ENCODE measurements at regions not wholly inside any gene's neighbourhood (a gene's known extent, or its start where the extent isn't known, plus 50 kb on each side); places are given as distances from the start of the nearest gene placed in this dataset.

- no peak for DNase-seq
- intact Hi-C loops (cut with DNase I), result no loop called here
- peaks cover 0 to 11% (median 0%) of the 10 kb centered on the region in 4 donors for H3K27me3 ChIP-seq
- H3K4me1 ChIP-seq, result peaks cover 3 to 34% (median 15%) of the 10 kb centered on the region in 3 donors
- no peaks in the 10 kb centered on the region for H3K9me3 ChIP-seq
- no peaks in the 10 kb centered on the region for H3K36me3 ChIP-seq
- H3K27ac ChIP-seq, result no peak overlapping the region
- no peak overlapping the region for H3K4me3 ChIP-seq
- TF ChIP-seq CTCF (IDR thresholded peaks at IDR 0.05), result no peak
- TF ChIP-seq POLR2A (IDR thresholded peaks at IDR 0.05), result no peak
- 86 to 95% methylated on average over 4 of the region's 4 CpGs for WGBS, 2 donors
These were observed 506.6 kb upstream of the SULF2 start for GRCh38 chr20:48291896-48292295.

- DNase-seq, result no peak
- Histone ChIP-seq H3K36me3 (no peaks in the 10 kb centered on the region), H3K4me1 (peaks cover 9 to 33% (median 14%) of the 10 kb centered on the region in 3 donors), H3K4me3 (no peak overlapping the region), H3K27me3 (peaks cover 0 to 11% (median 0%) of the 10 kb centered on the region in 4 donors), H3K9me3 (no peaks in the 10 kb centered on the region), H3K27ac (no peak overlapping the region)
- WGBS, 2 donors, result 9 to 40% methylated on average over 1 to 2 of the region's 2 CpGs
- TF ChIP-seq POLR2A (IDR thresholded peaks at IDR 0.05), result no peak
- TF ChIP-seq CTCF (IDR thresholded peaks at IDR 0.05), result no peak
- intact Hi-C loops (cut with DNase I), result no loop called here
These were observed 503.7 kb upstream of the SULF2 start for GRCh38 chr20:48288930-48289507.

- Histone ChIP-seq H3K27me3 (peaks cover 0 to 11% (median 0%) of the 10 kb centered on the region in 4 donors), H3K9me3 (no peaks in the 10 kb centered on the region), H3K36me3 (no peaks in the 10 kb centered on the region), H3K4me1 (peaks cover 9 to 33% (median 14%) of the 10 kb centered on the region in 3 donors), H3K4me3 (no peak overlapping the region), H3K27ac (peak overlapping the region; percentile 8 to 43 (median 24))
- TF ChIP-seq POLR2A (IDR thresholded peaks at IDR 0.05) (no peak), CTCF (IDR thresholded peaks at IDR 0.05) (no peak)
- DNase-seq, result no peak
- intact Hi-C loops (cut with DNase I), result no loop called here
- 80 to 86% methylated on average over 5 to 6 of the region's 6 CpGs for WGBS, 2 donors
These were observed 502.4 kb upstream of the SULF2 start for GRCh38 chr20:48287552-48288170.

- Histone ChIP-seq H3K27me3 (peaks cover 0 to 11% (median 0%) of the 10 kb centered on the region in 4 donors), H3K36me3 (no peaks in the 10 kb centered on the region), H3K4me3 (no peak overlapping the region), H3K4me1 (peaks cover 9 to 33% (median 14%) of the 10 kb centered on the region in 3 donors), H3K9me3 (no peaks in the 10 kb centered on the region), H3K27ac (peak overlapping the region; percentile 8 to 43 (median 24))
- intact Hi-C loops (cut with DNase I), result no loop called here
- WGBS, 2 donors, result 40 to 45% methylated on average over 5 to 6 of the region's 7 CpGs
- no peak for TF ChIP-seq POLR2A (IDR thresholded peaks at IDR 0.05)
- TF ChIP-seq CTCF (IDR thresholded peaks at IDR 0.05), result no peak
- DNase-seq, result no peak
These were observed 501.8 kb upstream of the SULF2 start for GRCh38 chr20:48287021-48287494.

GRCh38 chr20:48286601-48287000 lies 501.3 kb upstream of the SULF2 start:
- no peak for TF ChIP-seq CTCF (IDR thresholded peaks at IDR 0.05)
- TF ChIP-seq POLR2A (IDR thresholded peaks at IDR 0.05), result no peak
- H3K4me1 ChIP-seq, result peaks cover 9 to 33% (median 14%) of the 10 kb centered on the region in 3 donors
- peak overlapping the region in 3 of 4 donors; percentile 3 to 43 (median 16) for H3K27ac ChIP-seq
- no peaks in the 10 kb centered on the region for H3K9me3 ChIP-seq
- intact Hi-C loops (cut with DNase I), result no loop called here
- peaks cover 0 to 11% (median 0%) of the 10 kb centered on the region in 4 donors for H3K27me3 ChIP-seq
- no peak for DNase-seq
- WGBS, 2 donors, result 57 to 75% methylated on average over 1 of the region's 1 CpG
- H3K4me3 ChIP-seq, result no peak overlapping the region
- no peaks in the 10 kb centered on the region for H3K36me3 ChIP-seq

Data from esophagus squamous epithelium (tissue), 5 donors.